GM21619 (cell line): ENCODE measurements at regions not wholly inside any gene's neighbourhood (a gene's known extent, or its start where the extent isn't known, plus 50 kb on each side); places are given as distances from the start of the nearest gene placed in this dataset.

Experiments
- ATAC-seq: cut with Tn5 transposase; IDR thresholded peaks from one replicate; pipeline ENCODE4 v1.9.1; 2021; ENCODE audit not compliant: unreplicated experiment

- no peak for ATAC-seq
These were observed 53.9 kb upstream of the ESR1 start for GRCh38 chr6:151753581-151753980.

- ATAC-seq: peak; percentile 97
These were observed 50.0 kb upstream of the ESR1 start for GRCh38 chr6:151757506-151757955.
